GM18858 (cell line): ENCODE measurements at regions not wholly inside any gene's neighbourhood (a gene's known extent, or its start where the extent isn't known, plus 50 kb on each side); places are given as distances from the start of the nearest gene placed in this dataset.
"Not testable (repeated sequence)": the region's sequence is repeated elsewhere in the genome, so short reads cannot be mapped to it uniquely, and the experiment has no call there.

ENCODE experiments used
- ATAC-seq: cut with Tn5 transposase; IDR thresholded peaks from one replicate; pipeline ENCODE4 v1.9.1; 2021; ENCODE audit not compliant: unreplicated experiment

- ATAC-seq: not testable (repeated sequence)
These were observed 183.7 kb downstream of the NPIPA8 start for GRCh38 chr16:18152832-18153231.

- not testable (repeated sequence) for ATAC-seq
These were observed 188.4 kb downstream of the NPIPA8 start for GRCh38 chr16:18148132-18148531.

GRCh38 chr16:18146601-18147142 lies 189.9 kb downstream of the NPIPA8 start:
- ATAC-seq: not testable (repeated sequence)

- not testable (repeated sequence) for ATAC-seq
These were observed 194.5 kb downstream of the NPIPA8 start for GRCh38 chr16:18142066-18142465.

GRCh38 chr16:18136288-18136687 lies 200.2 kb downstream of the NPIPA8 start:
- ATAC-seq: not testable (repeated sequence)

GRCh38 chr16:18135024-18135423 lies 201.5 kb downstream of the NPIPA8 start:
- ATAC-seq: not testable (repeated sequence)

GRCh38 chr16:18131587-18131986 lies 204.9 kb downstream of the NPIPA8 start:
- ATAC-seq: not testable (repeated sequence)

GRCh38 chr16:18130478-18131120 lies 205.9 kb downstream of the NPIPA8 start:
- not testable (repeated sequence) for ATAC-seq

GRCh38 chr16:18127033-18127432 lies 209.5 kb downstream of the NPIPA8 start:
- ATAC-seq: not testable (repeated sequence)

- not testable (repeated sequence) for ATAC-seq
These were observed 217.4 kb downstream of the NPIPA8 start for GRCh38 chr16:18119092-18119491.

- not testable (repeated sequence) for ATAC-seq
These were observed 217.9 kb downstream of the NPIPA8 start for GRCh38 chr16:18118684-18119083.

GRCh38 chr16:18118071-18118470 lies 218.5 kb downstream of the NPIPA8 start:
- not testable (repeated sequence) for ATAC-seq

- not testable (repeated sequence) for ATAC-seq
These were observed 232.1 kb downstream of the NPIPA8 start for GRCh38 chr16:18104412-18104811.

- not testable (repeated sequence) for ATAC-seq
These were observed 235.5 kb downstream of the NPIPA8 start for GRCh38 chr16:18101077-18101476.

- not testable (repeated sequence) for ATAC-seq
These were observed 243.9 kb downstream of the NPIPA8 start for GRCh38 chr16:18092605-18093004.

GRCh38 chr16:18080658-18081363 lies 255.7 kb downstream of the NPIPA8 start:
- not testable (repeated sequence) for ATAC-seq

GRCh38 chr16:18077910-18078309 lies 258.6 kb downstream of the NPIPA8 start:
- not testable (repeated sequence) for ATAC-seq

GRCh38 chr16:18072161-18072560 lies 264.4 kb downstream of the NPIPA8 start:
- ATAC-seq: no peak

- ATAC-seq: no peak
These were observed 266.9 kb downstream of the NPIPA8 start for GRCh38 chr16:18069683-18070082.

GRCh38 chr16:18068477-18068876 lies 268.1 kb downstream of the NPIPA8 start:
- no peak for ATAC-seq

GRCh38 chr16:18062713-18063112 lies 273.8 kb downstream of the NPIPA8 start:
- ATAC-seq: no peak

GRCh38 chr16:18060351-18060750 lies 276.2 kb downstream of the NPIPA8 start:
- ATAC-seq: no peak
